ENCODE measurements at regions not wholly inside any gene's neighbourhood (a gene's known extent, or its start where the extent isn't known, plus 50 kb on each side); places are given as distances from the start of the nearest gene placed in this dataset.

GRCh38 chr3:36305929-36306520 is 74.3 kb upstream of the STAC start:
- TF ChIP-seq, protein P1, sequence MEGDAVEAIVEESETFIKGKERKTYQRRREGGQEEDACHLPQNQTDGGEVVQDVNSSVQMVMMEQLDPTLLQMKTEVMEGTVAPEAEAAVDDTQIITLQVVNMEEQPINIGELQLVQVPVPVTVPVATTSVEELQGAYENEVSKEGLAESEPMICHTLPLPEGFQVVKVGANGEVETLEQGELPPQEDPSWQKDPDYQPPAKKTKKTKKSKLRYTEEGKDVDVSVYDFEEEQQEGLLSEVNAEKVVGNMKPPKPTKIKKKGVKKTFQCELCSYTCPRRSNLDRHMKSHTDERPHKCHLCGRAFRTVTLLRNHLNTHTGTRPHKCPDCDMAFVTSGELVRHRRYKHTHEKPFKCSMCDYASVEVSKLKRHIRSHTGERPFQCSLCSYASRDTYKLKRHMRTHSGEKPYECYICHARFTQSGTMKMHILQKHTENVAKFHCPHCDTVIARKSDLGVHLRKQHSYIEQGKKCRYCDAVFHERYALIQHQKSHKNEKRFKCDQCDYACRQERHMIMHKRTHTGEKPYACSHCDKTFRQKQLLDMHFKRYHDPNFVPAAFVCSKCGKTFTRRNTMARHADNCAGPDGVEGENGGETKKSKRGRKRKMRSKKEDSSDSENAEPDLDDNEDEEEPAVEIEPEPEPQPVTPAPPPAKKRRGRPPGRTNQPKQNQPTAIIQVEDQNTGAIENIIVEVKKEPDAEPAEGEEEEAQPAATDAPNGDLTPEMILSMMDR (IDR thresholded peaks at IDR 0.05): no peak
- TF ChIP-seq POLR2A (IDR thresholded peaks at IDR 0.05): no peak
